Esophagus muscularis mucosa (tissue), 4 donors: ENCODE measurements at regions not wholly inside any gene's neighbourhood (a gene's known extent, or its start where the extent isn't known, plus 50 kb on each side); places are given as distances from the start of the nearest gene placed in this dataset.

Source experiments
- DNase-seq: peaks from one replicate; pipeline ENCODE4 v3.0.0-alpha.2; 2017; ENCODE audit errors: extremely low spot score
- H3K27ac ChIP-seq, 4 donors: fragments of 200-600 bp; sonication (generic); replicated peaks in 1 of 4; 1 replicate in 3 of 4; 2 replicates in 1 of 4; pipeline ENCODE4 v1.5.1; 2016 to 2019; ENCODE audit warnings: mild to moderate bottlenecking in 1 of 4
- H3K27me3 ChIP-seq, 4 donors: fragments of 200-600 bp; sonication (generic); one replicate each; pipeline versions ENCODE4 v1.5.1 to v1.6.0; 2016 to 2019
- H3K36me3 ChIP-seq, 4 donors: fragments of 200-600 bp; sonication (generic); one replicate each; pipeline ENCODE4 v1.5.1; 2016 to 2019
- H3K4me1 ChIP-seq, 4 donors: fragments of 200-600 bp; sonication (generic); one replicate each; pipeline ENCODE4 v1.5.1; 2016 to 2019
- H3K4me3 ChIP-seq, 4 donors: fragments of 200-600 bp; sonication (generic); 1 replicate in 2 of 4; 2 replicates in 2 of 4; pipeline ENCODE4 v1.5.1; 2016 to 2019; ENCODE audit warnings: mild to moderate bottlenecking in 4 of 4, moderate library complexity in 1 of 4
- H3K9me3 ChIP-seq, 4 donors: fragments of 200-600 bp; sonication (generic); 1 replicate in 3 of 4; 2 replicates in 1 of 4; pipeline ENCODE4 v1.5.1; 2016 to 2019
- CTCF ChIP-seq, 3 experiments: fragments of 200-600 bp in 2 of 3; fragments of 450-650 bp in 1 of 3; sonication (generic) in 2 of 3; IDR thresholded peaks; one replicate each; pipeline ENCODE4 v1.5.1; 2017 to 2019; ENCODE audit warnings: antibody characterized with exemption in 3 of 3, mild to moderate bottlenecking in 2 of 3, moderate library complexity in 1 of 3
- EP300 ChIP-seq: sonication (generic); formaldehyde crosslinking; IDR thresholded peaks from one replicate; pipeline ENCODE4 v1.6.1; 2017; ENCODE audit warnings: antibody characterized with exemption
- POLR2A ChIP-seq: fragments of 450-650 bp; IDR thresholded peaks from one replicate; pipeline ENCODE4 v1.6.1; 2017; ENCODE audit warnings: antibody characterized with exemption, moderate library complexity, mild to moderate bottlenecking, low read depth
- POLR2AphosphoS5 ChIP-seq, 2 donors: sonication (generic); formaldehyde crosslinking; IDR thresholded peaks; one replicate each; pipeline ENCODE4 v1.6.1; 2017; ENCODE audit warnings: antibody characterized with exemption in 2 of 2
- WGBS: methylation state at CpG from one replicate; pipeline ENCODE4 v1.1.5; 2018; 5-methylcytosine and 5-hydroxymethylcytosine counted together
- intact Hi-C: fragments of 100-400 bp; cut with DNase I; formaldehyde crosslinking; loops from one replicate; pipeline ENCODE4 v1.15.1; 2023

GRCh38 chr11:44426119-44426518 is 116.2 kb upstream of the ALX4 start:
- no peaks in the 10 kb centered on the region for H3K4me1 ChIP-seq
- TF ChIP-seq POLR2AphosphoS5 (IDR thresholded peaks at IDR 0.05) (no peak), CTCF (IDR thresholded peaks at IDR 0.05) (no peak), POLR2A (no peak), EP300 (no peak)
- no peaks in the 10 kb centered on the region for H3K36me3 ChIP-seq
- intact Hi-C loops: no loop called here
- no peak overlapping the region for H3K27ac ChIP-seq
- WGBS: 81% methylated on average over 8 of the region's 8 CpGs
- DNase-seq: no peak
- no peaks in the 10 kb centered on the region for H3K9me3 ChIP-seq
- peaks cover 0 to 35% (median 0%) of the 10 kb centered on the region in 4 donors for H3K27me3 ChIP-seq
- H3K4me3 ChIP-seq: no peak overlapping the region

- Histone ChIP-seq H3K27ac (no peak overlapping the region), H3K36me3 (no peaks in the 10 kb centered on the region), H3K4me1 (no peaks in the 10 kb centered on the region), H3K27me3 (peaks cover 0 to 34% (median 0%) of the 10 kb centered on the region in 4 donors), H3K4me3 (no peak overlapping the region), H3K9me3 (no peaks in the 10 kb centered on the region)
- WGBS: 87% methylated on average over 11 of the region's 11 CpGs
- DNase-seq: no peak
- TF ChIP-seq POLR2A: no peak
- TF ChIP-seq CTCF (IDR thresholded peaks at IDR 0.05): no peak
- no peak for TF ChIP-seq POLR2AphosphoS5 (IDR thresholded peaks at IDR 0.05)
- no peak for TF ChIP-seq EP300
- intact Hi-C loops: no loop called here
Measured at GRCh38 chr11:44426958-44427357, 117.0 kb upstream of the ALX4 start.

GRCh38 chr11:44427432-44427831 is 117.5 kb upstream of the ALX4 start:
- 57% methylated on average over 8 of the region's 8 CpGs for WGBS
- H3K36me3 ChIP-seq: no peaks in the 10 kb centered on the region
- TF ChIP-seq POLR2A: no peak
- no peak for TF ChIP-seq EP300
- TF ChIP-seq CTCF (IDR thresholded peaks at IDR 0.05): no peak
- TF ChIP-seq POLR2AphosphoS5 (IDR thresholded peaks at IDR 0.05): no peak

GRCh38 chr11:44430140-44430539 is 120.2 kb upstream of the ALX4 start:
- Histone ChIP-seq H3K27me3 (peaks cover 0 to 25% (median 0%) of the 10 kb centered on the region in 4 donors), H3K36me3 (no peaks in the 10 kb centered on the region), H3K9me3 (no peaks in the 10 kb centered on the region), H3K4me1 (no peaks in the 10 kb centered on the region), H3K4me3 (no peak overlapping the region), H3K27ac (no peak overlapping the region)
- intact Hi-C loops: no loop called here
- DNase-seq: no peak
- TF ChIP-seq POLR2A (no peak), EP300 (no peak), POLR2AphosphoS5 (IDR thresholded peaks at IDR 0.05) (no peak), CTCF (IDR thresholded peaks at IDR 0.05) (no peak)
- 76% methylated on average over 2 of the region's 3 CpGs for WGBS

More at GRCh38 chr11:44427432-44427831, 117.5 kb upstream of the ALX4 start:
- Histone ChIP-seq H3K27me3 (peaks cover 0 to 34% (median 0%) of the 10 kb centered on the region in 4 donors), H3K9me3 (no peaks in the 10 kb centered on the region), H3K4me3 (no peak overlapping the region), H3K4me1 (no peaks in the 10 kb centered on the region), H3K27ac (no peak overlapping the region)
- intact Hi-C loops: no loop called here
- DNase-seq: no peak

- Histone ChIP-seq H3K36me3 (no peaks in the 10 kb centered on the region), H3K27me3 (peaks cover 0 to 35% (median 0%) of the 10 kb centered on the region in 4 donors), H3K27ac (no peak overlapping the region), H3K4me1 (peaks cover 0 to 9% (median 0%) of the 10 kb centered on the region in 4 donors), H3K4me3 (no peak overlapping the region), H3K9me3 (no peaks in the 10 kb centered on the region)
- DNase-seq: no peak
- TF ChIP-seq CTCF (IDR thresholded peaks at IDR 0.05): no peak
- TF ChIP-seq POLR2AphosphoS5 (IDR thresholded peaks at IDR 0.05): no peak
- TF ChIP-seq POLR2A: no peak
- no peak for TF ChIP-seq EP300
- 82% methylated on average over 2 of the region's 2 CpGs for WGBS
- intact Hi-C loops: no loop called here
Measured at GRCh38 chr11:44434191-44434590, 124.3 kb upstream of the ALX4 start.
